ENCODE measurements at regions not wholly inside any gene's neighbourhood (a gene's known extent, or its start where the extent isn't known, plus 50 kb on each side); places are given as distances from the start of the nearest gene placed in this dataset.

DNA sequence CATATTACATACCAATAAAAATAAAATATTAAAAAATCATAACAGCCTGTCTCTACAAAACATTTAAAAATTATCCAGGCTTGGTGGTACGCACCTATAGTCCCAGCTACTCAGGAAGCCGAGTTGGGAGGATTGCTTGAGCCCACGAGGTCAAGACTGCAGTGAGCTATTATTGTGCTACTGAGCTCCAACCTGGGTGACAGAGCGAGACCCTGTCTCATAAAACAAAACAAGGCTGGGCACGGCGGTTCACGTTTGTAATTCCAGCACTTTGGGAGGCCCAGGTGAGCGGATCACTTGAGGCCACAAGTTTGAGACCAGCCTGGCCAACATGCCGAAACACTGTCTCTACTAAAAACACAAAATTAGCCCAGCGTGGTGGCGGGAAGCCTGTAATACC, 52.2 kb upstream of the LSM14A start:
- DNase-seq: no peak

DNA sequence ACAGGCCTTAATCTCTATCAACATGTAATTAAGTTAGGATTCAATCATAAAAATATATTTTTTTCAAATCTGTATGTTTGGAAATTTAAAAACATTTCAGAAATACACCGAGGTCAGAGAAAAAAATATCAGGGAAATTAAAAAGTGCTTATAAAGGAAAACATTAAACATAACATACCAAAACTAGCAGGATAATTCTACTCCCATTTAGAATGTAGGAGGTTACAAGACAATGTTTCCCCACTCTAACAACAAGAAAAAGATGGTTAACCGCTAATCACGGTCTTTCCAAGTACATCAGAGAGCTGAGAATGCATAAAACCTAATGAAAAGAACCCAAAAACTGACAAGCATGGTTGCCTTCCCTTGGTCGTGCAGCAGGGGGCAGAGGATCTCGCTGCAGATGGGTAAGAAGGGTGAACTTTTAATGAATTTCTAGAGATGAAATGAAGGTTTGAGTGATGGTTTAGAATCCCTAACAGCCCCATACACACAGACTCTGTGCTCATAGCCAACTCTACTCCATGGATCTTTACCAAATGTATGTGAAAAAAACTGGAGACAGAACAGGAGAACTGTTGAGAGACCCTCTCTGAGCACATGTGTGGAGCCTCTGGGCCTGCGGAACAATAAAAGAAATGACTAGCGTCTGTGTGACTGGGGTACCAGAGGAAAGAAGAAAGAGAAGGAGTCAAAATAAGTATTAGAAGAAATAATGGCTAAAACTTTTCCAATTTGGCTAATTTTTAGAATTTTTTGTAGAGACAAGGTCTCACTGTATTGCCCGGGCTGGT, 51.3 kb upstream of the LSM14A start:
- peak; percentile 47 to 55 for DNase-seq
